KMS-11 (cell line): ENCODE measurements at regions not wholly inside any gene's neighbourhood (a gene's known extent, or its start where the extent isn't known, plus 50 kb on each side); places are given as distances from the start of the nearest gene placed in this dataset.

Experiments
- H2AFZ ChIP-seq: fragments of 200-600 bp; sonication (generic); 2 replicates; pipeline ENCODE4 v1.6.1; 2016; ENCODE audit warnings: antibody characterized with exemption, mixed run types, low read depth
- H3K27ac ChIP-seq: fragments of 200-600 bp; sonication (generic); 2 replicates; pipeline ENCODE4 v1.6.1; 2016; ENCODE audit warnings: mild to moderate bottlenecking, mixed run types
- H3K27me3 ChIP-seq: fragments of 200-600 bp; sonication (generic); 2 replicates; pipeline ENCODE4 v1.6.1; 2017; ENCODE audit warnings: mild to moderate bottlenecking, low read depth, mixed run types, moderate library complexity; ENCODE audit not compliant: insufficient read depth
- H3K36me3 ChIP-seq: fragments of 200-600 bp; sonication (generic); 2 replicates; pipeline ENCODE4 v1.6.1; 2017; ENCODE audit warnings: mild to moderate bottlenecking, mixed run types; ENCODE audit not compliant: insufficient read depth
- H3K4me1 ChIP-seq: fragments of 200-600 bp; sonication (generic); 2 replicates; pipeline ENCODE4 v1.6.1; 2016; ENCODE audit warnings: mild to moderate bottlenecking, low read depth, mixed run types; ENCODE audit not compliant: poor library complexity, severe bottlenecking
- H3K4me2 ChIP-seq: fragments of 200-600 bp; sonication (generic); 2 replicates; pipeline ENCODE4 v1.7.0; 2016; ENCODE audit warnings: mild to moderate bottlenecking, mixed run types
- H3K4me3 ChIP-seq: fragments of 200-600 bp; sonication (generic); IDR thresholded peaks from 2 replicates; pipeline ENCODE4 v1.6.1; 2017; ENCODE audit warnings: low read depth, low read length, mixed read lengths; ENCODE audit not compliant: insufficient read depth
- H3K79me2 ChIP-seq: fragments of 200-600 bp; sonication (generic); 2 replicates; pipeline ENCODE4 v1.6.1; 2016; ENCODE audit warnings: low read depth, mixed run types; ENCODE audit not compliant: insufficient read depth
- H3K9ac ChIP-seq: fragments of 200-600 bp; sonication (generic); 2 replicates; pipeline ENCODE4 v1.6.1; 2016; ENCODE audit warnings: mild to moderate bottlenecking, mixed run types
- H4K20me1 ChIP-seq: fragments of 200-600 bp; sonication (generic); 2 replicates; pipeline ENCODE4 v1.6.1; 2016; ENCODE audit warnings: mild to moderate bottlenecking, mixed run types; ENCODE audit not compliant: insufficient read depth
- CTCF ChIP-seq: fragments of 200-600 bp; sonication (generic); conservative IDR thresholded peaks from 2 replicates; pipeline ENCODE4 v1.6.1; 2017; ENCODE audit warnings: low read depth, mild to moderate bottlenecking, antibody characterized with exemption, low read length, moderate library complexity, mixed read lengths

- Histone ChIP-seq H3K36me3 (no peaks in the 10 kb centered on the region), H3K27ac (no peak overlapping the region), H3K4me2 (no peak overlapping the region), H3K4me3 (no peak overlapping the region), H3K9ac (no peak overlapping the region), H3K4me1 (no peaks in the 10 kb centered on the region), H3K27me3 (no peaks in the 10 kb centered on the region), H4K20me1 (no peaks in the 10 kb centered on the region), H3K79me2 (no peaks in the 10 kb centered on the region), H2AFZ (no peak overlapping the region)
- TF ChIP-seq CTCF = no peak
Observed at GRCh38 chrX:139106069-139106468, 394.6 kb upstream of the FGF13 start.

DNA sequence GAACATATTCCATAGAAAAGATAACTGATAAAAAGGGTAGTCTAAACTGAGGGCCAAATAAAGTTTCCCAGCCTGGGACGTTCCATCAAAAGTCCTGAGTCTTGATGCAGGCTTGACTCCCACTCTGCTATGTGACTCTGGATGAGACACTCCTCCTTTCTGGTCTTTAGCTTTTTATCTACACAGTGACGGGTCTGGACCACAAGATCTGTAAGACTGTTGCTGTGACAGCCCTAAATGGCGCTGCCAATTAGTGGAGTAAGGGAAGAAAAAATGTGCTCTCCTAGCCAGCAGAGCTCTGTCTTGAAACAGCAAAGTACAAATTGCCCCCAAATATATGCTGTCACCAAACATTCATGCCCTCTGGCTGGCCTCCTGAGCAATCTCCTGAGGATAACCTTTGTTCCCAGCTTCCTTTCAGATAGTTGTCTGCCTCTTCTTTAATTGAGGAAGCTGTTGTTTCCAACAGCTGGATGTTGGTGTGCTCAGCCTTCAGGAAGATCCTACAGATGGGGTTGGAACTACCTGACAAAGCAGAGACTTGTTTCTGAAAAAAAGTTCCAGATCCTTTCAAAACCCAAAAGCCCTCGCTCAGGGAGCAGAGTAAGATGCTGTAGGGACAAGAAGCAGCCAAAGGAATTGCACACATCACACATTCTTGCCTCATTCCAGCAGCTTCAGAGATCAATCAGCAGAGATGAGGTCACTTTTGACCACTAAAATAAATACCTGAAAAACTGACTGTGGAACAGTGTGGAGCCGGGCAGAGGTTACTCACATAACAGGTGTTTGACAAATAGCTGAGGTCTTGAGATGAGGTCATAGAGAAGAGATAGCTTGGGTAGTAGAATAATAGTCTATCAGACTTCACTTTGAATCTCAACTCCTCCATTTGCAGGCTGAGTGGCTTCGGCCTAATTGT lies 383.4 kb upstream of the FGF13 start:
- no peaks in the 10 kb centered on the region for H3K4me1 ChIP-seq
- H3K4me2 ChIP-seq = no peak overlapping the region
- H3K36me3 ChIP-seq = no peaks in the 10 kb centered on the region
- no peak overlapping the region for H3K4me3 ChIP-seq
- H2AFZ ChIP-seq = no peak overlapping the region
- no peaks in the 10 kb centered on the region for H3K79me2 ChIP-seq
- no peak overlapping the region for H3K9ac ChIP-seq
- H3K27me3 ChIP-seq = no peaks in the 10 kb centered on the region
- no peaks in the 10 kb centered on the region for H4K20me1 ChIP-seq
- TF ChIP-seq CTCF = no peak
- no peak overlapping the region for H3K27ac ChIP-seq

- Histone ChIP-seq H3K27ac (no peak overlapping the region), H3K4me1 (no peaks in the 10 kb centered on the region), H3K9ac (no peak overlapping the region), H3K4me3 (no peak overlapping the region), H3K4me2 (no peak overlapping the region), H4K20me1 (no peaks in the 10 kb centered on the region), H3K36me3 (no peaks in the 10 kb centered on the region), H2AFZ (no peak overlapping the region), H3K27me3 (no peaks in the 10 kb centered on the region), H3K79me2 (no peaks in the 10 kb centered on the region)
- no peak for TF ChIP-seq CTCF
Observed at GRCh38 chrX:139093201-139093600, 381.7 kb upstream of the FGF13 start.

GRCh38 chrX:139091878-139092277 lies 380.4 kb upstream of the FGF13 start:
- no peak for TF ChIP-seq CTCF
- Histone ChIP-seq H3K79me2 (no peaks in the 10 kb centered on the region), H2AFZ (no peak overlapping the region), H3K27ac (no peak overlapping the region), H3K9ac (no peak overlapping the region), H3K4me1 (no peaks in the 10 kb centered on the region), H3K27me3 (no peaks in the 10 kb centered on the region), H3K4me2 (no peak overlapping the region), H3K36me3 (no peaks in the 10 kb centered on the region), H4K20me1 (no peaks in the 10 kb centered on the region), H3K4me3 (no peak overlapping the region)
